Panc1 (cell line): ENCODE measurements at regions not wholly inside any gene's neighbourhood (a gene's known extent, or its start where the extent isn't known, plus 50 kb on each side); places are given as distances from the start of the nearest gene placed in this dataset.

Experiments used
- TCF7L2 ChIP-seq: IDR thresholded peaks from 2 replicates; pipeline ENCODE4 v1.6.1; 2011; ENCODE audit warnings: mild to moderate bottlenecking, low read depth, low read length, inconsistent platforms
- TF ChIP-seq, protein P1 (sequence below), 2 experiments: IDR thresholded peaks; 2 replicates each; pipeline ENCODE4 v1.6.1; 2011 to 2012; ENCODE audit warnings: low read depth in 2 of 2, control low read depth in 1 of 2, low read length in 1 of 2, mild to moderate bottlenecking in 1 of 2, moderate library complexity in 1 of 2; ENCODE audit not compliant: insufficient read depth in 1 of 2

DNA sequence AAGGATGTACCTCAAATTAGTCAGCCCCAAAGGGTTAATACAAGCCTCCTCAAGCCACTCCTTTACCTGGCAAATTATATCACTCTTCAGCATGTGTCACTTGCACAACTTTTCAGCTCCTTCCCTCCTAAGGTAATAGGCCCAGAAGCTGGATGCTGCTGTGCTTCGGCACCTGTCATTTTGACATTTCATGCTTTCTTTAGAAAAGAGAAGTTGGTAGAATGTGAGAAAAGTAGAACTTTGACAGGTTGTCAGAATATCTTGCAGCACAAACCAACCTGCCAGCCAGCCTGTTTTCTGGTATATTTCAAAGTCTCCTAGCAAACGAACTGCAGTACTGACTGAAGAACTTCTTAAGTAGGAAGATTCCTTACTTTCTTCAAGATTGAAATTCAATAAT, 2136.9 kb downstream of the MAT2B start:
- TF ChIP-seq TCF7L2 = no peak
- TF ChIP-seq, protein P1, sequence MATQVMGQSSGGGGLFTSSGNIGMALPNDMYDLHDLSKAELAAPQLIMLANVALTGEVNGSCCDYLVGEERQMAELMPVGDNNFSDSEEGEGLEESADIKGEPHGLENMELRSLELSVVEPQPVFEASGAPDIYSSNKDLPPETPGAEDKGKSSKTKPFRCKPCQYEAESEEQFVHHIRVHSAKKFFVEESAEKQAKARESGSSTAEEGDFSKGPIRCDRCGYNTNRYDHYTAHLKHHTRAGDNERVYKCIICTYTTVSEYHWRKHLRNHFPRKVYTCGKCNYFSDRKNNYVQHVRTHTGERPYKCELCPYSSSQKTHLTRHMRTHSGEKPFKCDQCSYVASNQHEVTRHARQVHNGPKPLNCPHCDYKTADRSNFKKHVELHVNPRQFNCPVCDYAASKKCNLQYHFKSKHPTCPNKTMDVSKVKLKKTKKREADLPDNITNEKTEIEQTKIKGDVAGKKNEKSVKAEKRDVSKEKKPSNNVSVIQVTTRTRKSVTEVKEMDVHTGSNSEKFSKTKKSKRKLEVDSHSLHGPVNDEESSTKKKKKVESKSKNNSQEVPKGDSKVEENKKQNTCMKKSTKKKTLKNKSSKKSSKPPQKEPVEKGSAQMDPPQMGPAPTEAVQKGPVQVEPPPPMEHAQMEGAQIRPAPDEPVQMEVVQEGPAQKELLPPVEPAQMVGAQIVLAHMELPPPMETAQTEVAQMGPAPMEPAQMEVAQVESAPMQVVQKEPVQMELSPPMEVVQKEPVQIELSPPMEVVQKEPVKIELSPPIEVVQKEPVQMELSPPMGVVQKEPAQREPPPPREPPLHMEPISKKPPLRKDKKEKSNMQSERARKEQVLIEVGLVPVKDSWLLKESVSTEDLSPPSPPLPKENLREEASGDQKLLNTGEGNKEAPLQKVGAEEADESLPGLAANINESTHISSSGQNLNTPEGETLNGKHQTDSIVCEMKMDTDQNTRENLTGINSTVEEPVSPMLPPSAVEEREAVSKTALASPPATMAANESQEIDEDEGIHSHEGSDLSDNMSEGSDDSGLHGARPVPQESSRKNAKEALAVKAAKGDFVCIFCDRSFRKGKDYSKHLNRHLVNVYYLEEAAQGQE (IDR thresholded peaks at IDR 0.05; ENCODE audit: insufficient read depth in 1 of 2, low read depth in 2 of 2, low read length in 1 of 2) = no peak
